Right atrium auricular region (tissue), 2 donors: ENCODE measurements at regions not wholly inside any gene's neighbourhood (a gene's known extent, or its start where the extent isn't known, plus 50 kb on each side); places are given as distances from the start of the nearest gene placed in this dataset.

Experiments used
- DNase-seq: peaks from one replicate; pipeline ENCODE4 v3.0.0-alpha.2; 2019; ENCODE audit warnings: low spot score
- H3K27ac ChIP-seq, 2 donors: fragments of 200-600 bp; sonication (generic); 1 replicate in 1 of 2; 2 replicates in 1 of 2; pipeline ENCODE4 v1.5.1; 2016 to 2019
- H3K27me3 ChIP-seq, 2 donors: fragments of 200-600 bp; sonication (generic); one replicate each; pipeline versions ENCODE4 v1.5.1 to v1.6.0; 2017 to 2019
- H3K36me3 ChIP-seq: fragments of 200-600 bp; sonication (generic); one replicate; pipeline ENCODE4 v1.5.1; 2016
- H3K4me1 ChIP-seq, 2 donors: fragments of 200-600 bp; sonication (generic); one replicate each; pipeline versions ENCODE4 v1.5.1 to v1.6.0; 2017 to 2019
- H3K4me3 ChIP-seq, 2 donors: fragments of 200-600 bp; sonication (generic); 1 replicate in 1 of 2; 2 replicates in 1 of 2; pipeline ENCODE4 v1.5.1; 2017 to 2019; ENCODE audit warnings: mild to moderate bottlenecking in 1 of 2, moderate library complexity in 1 of 2
- H3K9me3 ChIP-seq, 2 donors: fragments of 200-600 bp; sonication (generic); one replicate each; pipeline ENCODE4 v1.5.1; 2019
- CTCF ChIP-seq, 2 donors: fragments of 200-600 bp; sonication (generic); IDR thresholded peaks; one replicate each; pipeline ENCODE4 v1.5.1; 2019; ENCODE audit warnings: antibody characterized with exemption in 2 of 2

GRCh38 chr7:35359423-35359822, 105.5 kb upstream of the TBX20 start:
- no peak for DNase-seq
- no peak for TF ChIP-seq CTCF (IDR thresholded peaks at IDR 0.05)
- H3K36me3 ChIP-seq: no peaks in the 10 kb centered on the region

GRCh38 chr7:35356495-35356894, 102.6 kb upstream of the TBX20 start:
- Histone ChIP-seq H3K27me3 (no peaks in the 10 kb centered on the region), H3K36me3 (no peaks in the 10 kb centered on the region), H3K4me3 (no peak overlapping the region), H3K4me1 (no peaks in the 10 kb centered on the region), H3K9me3 (peaks cover 0 to 9% of the 10 kb centered on the region in 2 donors), H3K27ac (no peak overlapping the region)
- no peak for TF ChIP-seq CTCF (IDR thresholded peaks at IDR 0.05)
- DNase-seq: no peak

More at GRCh38 chr7:35359423-35359822, 105.5 kb upstream of the TBX20 start:
- no peak overlapping the region for H3K4me3 ChIP-seq
- H3K4me1 ChIP-seq: no peaks in the 10 kb centered on the region
- H3K27ac ChIP-seq: no peak overlapping the region
- peaks cover 0 to 9% of the 10 kb centered on the region in 2 donors for H3K9me3 ChIP-seq
- H3K27me3 ChIP-seq: no peaks in the 10 kb centered on the region

- DNase-seq: no peak
- Histone ChIP-seq H3K9me3 (peaks cover 0 to 9% of the 10 kb centered on the region in 2 donors), H3K4me3 (no peak overlapping the region), H3K27me3 (no peaks in the 10 kb centered on the region), H3K36me3 (no peaks in the 10 kb centered on the region), H3K27ac (no peak overlapping the region), H3K4me1 (no peaks in the 10 kb centered on the region)
- TF ChIP-seq CTCF (IDR thresholded peaks at IDR 0.05): no peak
Measured at GRCh38 chr7:35355911-35356310, 102.0 kb upstream of the TBX20 start.

- DNase-seq: no peak
- Histone ChIP-seq H3K9me3 (peaks cover 0 to 9% of the 10 kb centered on the region in 2 donors), H3K4me3 (no peak overlapping the region), H3K27me3 (no peaks in the 10 kb centered on the region), H3K36me3 (no peaks in the 10 kb centered on the region), H3K4me1 (no peaks in the 10 kb centered on the region), H3K27ac (no peak overlapping the region)
- TF ChIP-seq CTCF (IDR thresholded peaks at IDR 0.05): no peak
Measured at GRCh38 chr7:35355199-35355598, 101.3 kb upstream of the TBX20 start.

- Histone ChIP-seq H3K4me3 (no peak overlapping the region), H3K27ac (no peak overlapping the region), H3K9me3 (peaks cover 0 to 6% of the 10 kb centered on the region in 2 donors), H3K27me3 (no peaks in the 10 kb centered on the region), H3K4me1 (no peaks in the 10 kb centered on the region), H3K36me3 (no peaks in the 10 kb centered on the region)
- no peak for DNase-seq
- no peak for TF ChIP-seq CTCF (IDR thresholded peaks at IDR 0.05)
Measured at GRCh38 chr7:35353481-35353880, 99.6 kb upstream of the TBX20 start.

- H3K27me3 ChIP-seq: no peaks in the 10 kb centered on the region
- no peaks in the 10 kb centered on the region for H3K36me3 ChIP-seq
- H3K4me1 ChIP-seq: no peaks in the 10 kb centered on the region
- no peak for TF ChIP-seq CTCF (IDR thresholded peaks at IDR 0.05)
- no peak overlapping the region for H3K27ac ChIP-seq
- H3K9me3 ChIP-seq: no peaks in the 10 kb centered on the region
- H3K4me3 ChIP-seq: no peak overlapping the region
- DNase-seq: no peak
Measured at GRCh38 chr7:35351466-35351865, 97.6 kb upstream of the TBX20 start.
